PC-9 (cell line): ENCODE measurements at regions not wholly inside any gene's neighbourhood (a gene's known extent, or its start where the extent isn't known, plus 50 kb on each side); places are given as distances from the start of the nearest gene placed in this dataset.

Experiments
- CTCF ChIP-seq: fragments of 200-600 bp; sonication (generic); conservative IDR thresholded peaks from 2 replicates; pipeline ENCODE4 v1.6.1; 2017; ENCODE audit warnings: mixed run types, antibody characterized with exemption, mild to moderate bottlenecking, moderate library complexity
- EZH2 ChIP-seq: fragments of 200-600 bp; sonication (generic); IDR thresholded peaks from 2 replicates; pipeline ENCODE4 v1.8.0; 2017; ENCODE audit warnings: antibody characterized with exemption, low read depth

- TF ChIP-seq CTCF (no peak), EZH2 (no peak)
Observed at GRCh38 chr12:111064154-111064553, 143.8 kb upstream of the MYL2 start.
